ENCODE measurements at regions not wholly inside any gene's neighbourhood (a gene's known extent, or its start where the extent isn't known, plus 50 kb on each side); places are given as distances from the start of the nearest gene placed in this dataset.
"Not testable (repeated sequence)": the region's sequence is repeated elsewhere in the genome, so short reads cannot be mapped to it uniquely, and the experiment has no call there.

DNA sequence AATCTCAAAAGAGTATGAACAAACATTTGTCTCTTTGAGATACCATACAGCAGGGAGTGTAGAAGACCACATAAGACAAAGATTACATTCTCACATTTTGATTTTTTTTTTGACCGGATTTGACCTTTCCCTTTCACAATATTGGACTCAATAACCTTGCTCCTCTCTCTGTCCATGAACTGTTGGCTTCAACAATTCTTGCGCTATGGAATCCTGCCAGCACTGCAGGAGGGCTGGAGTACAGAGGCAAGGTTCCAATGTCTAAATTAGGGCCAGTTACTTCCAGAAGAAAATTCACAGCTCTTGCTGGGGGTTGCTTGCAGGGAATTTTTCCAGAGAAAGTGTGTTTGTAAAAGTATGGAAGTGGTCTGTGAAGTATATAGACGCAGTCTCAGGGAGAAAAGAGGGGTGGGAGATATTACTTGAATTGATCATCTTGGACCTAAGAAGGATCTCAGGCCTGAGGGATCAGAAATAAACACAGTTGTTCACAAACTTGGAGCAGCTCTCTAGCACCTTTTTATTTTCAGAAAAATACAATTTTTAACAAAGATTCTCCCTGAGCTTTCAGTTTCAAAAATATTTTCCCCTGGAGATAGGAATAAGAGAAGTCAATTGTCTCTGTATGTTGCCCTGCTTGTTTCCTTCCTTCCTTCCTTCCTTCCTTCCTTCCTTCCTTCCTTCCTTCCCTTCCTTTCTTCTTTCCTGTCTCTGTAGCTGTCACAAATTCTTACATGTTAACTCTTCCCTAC is 765.9 kb downstream of the BCKDHB start:
- TF ChIP-seq, protein P1, sequence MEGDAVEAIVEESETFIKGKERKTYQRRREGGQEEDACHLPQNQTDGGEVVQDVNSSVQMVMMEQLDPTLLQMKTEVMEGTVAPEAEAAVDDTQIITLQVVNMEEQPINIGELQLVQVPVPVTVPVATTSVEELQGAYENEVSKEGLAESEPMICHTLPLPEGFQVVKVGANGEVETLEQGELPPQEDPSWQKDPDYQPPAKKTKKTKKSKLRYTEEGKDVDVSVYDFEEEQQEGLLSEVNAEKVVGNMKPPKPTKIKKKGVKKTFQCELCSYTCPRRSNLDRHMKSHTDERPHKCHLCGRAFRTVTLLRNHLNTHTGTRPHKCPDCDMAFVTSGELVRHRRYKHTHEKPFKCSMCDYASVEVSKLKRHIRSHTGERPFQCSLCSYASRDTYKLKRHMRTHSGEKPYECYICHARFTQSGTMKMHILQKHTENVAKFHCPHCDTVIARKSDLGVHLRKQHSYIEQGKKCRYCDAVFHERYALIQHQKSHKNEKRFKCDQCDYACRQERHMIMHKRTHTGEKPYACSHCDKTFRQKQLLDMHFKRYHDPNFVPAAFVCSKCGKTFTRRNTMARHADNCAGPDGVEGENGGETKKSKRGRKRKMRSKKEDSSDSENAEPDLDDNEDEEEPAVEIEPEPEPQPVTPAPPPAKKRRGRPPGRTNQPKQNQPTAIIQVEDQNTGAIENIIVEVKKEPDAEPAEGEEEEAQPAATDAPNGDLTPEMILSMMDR (IDR thresholded peaks at IDR 0.05; ENCODE audit: low read depth, low read length), result no peak
- no peaks in the 10 kb centered on the region for H3K9me3 ChIP-seq
- no peaks in the 10 kb centered on the region for H3K4me1 ChIP-seq
- DNase-seq, result no peak
- H3K4me3 ChIP-seq (ENCODE audit: low read depth, low read length), result no peak overlapping the region
- H3K36me3 ChIP-seq, result no peaks in the 10 kb centered on the region
- H3K27me3 ChIP-seq, result no peaks in the 10 kb centered on the region

DNA sequence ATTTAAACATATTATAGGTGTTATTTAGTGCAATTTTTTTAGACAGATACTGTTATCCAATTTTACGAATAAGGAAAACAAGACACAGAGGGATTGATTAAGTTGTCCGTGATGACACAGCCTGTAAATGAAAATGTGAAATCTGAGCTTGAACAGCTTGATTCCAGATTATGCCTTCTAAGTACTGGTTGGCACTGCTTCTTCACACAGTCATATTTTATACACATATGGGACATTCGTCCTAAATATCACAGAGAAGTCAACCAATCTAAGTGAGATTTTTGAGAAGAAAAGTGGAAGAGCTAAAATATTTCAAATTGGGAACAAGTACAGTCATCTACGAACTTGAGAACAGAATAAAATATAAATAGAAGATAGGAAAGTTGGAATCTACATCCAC is 756.3 kb downstream of the BCKDHB start:
- no peaks in the 10 kb centered on the region for H3K4me1 ChIP-seq
- DNase-seq, result no peak
- H3K36me3 ChIP-seq, result no peaks in the 10 kb centered on the region
- TF ChIP-seq, protein P1 (IDR thresholded peaks at IDR 0.05; ENCODE audit: low read depth, low read length), result no peak
- no peak overlapping the region for H3K4me3 ChIP-seq (ENCODE audit: low read depth, low read length)
- no peaks in the 10 kb centered on the region for H3K9me3 ChIP-seq
- H3K27me3 ChIP-seq, result no peaks in the 10 kb centered on the region

DNA sequence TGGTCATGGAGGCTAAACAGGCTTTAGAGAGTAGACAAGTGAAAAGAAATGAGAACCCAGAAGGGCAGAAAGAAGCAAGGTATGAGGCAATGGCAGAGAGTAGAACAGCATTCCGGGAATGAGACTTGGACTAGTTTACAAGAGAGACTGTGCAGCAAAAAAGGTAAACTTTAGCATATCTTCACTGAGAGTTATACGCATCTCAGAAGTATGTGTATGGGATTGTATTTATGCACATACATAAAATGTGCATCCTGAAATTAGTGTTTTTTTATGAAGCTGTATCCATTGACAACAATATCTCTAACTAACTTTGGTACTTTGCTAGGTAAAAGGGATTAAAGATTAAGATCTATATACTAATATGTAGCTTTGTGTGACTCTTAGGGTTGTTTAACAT is 753.6 kb downstream of the BCKDHB start:
- H3K9me3 ChIP-seq, result no peaks in the 10 kb centered on the region
- H3K4me1 ChIP-seq, result no peaks in the 10 kb centered on the region
- no peak for DNase-seq
- no peaks in the 10 kb centered on the region for H3K27me3 ChIP-seq
- no peaks in the 10 kb centered on the region for H3K36me3 ChIP-seq
- TF ChIP-seq, protein P1 (IDR thresholded peaks at IDR 0.05; ENCODE audit: low read depth, low read length), result no peak
- H3K4me3 ChIP-seq (ENCODE audit: low read depth, low read length), result no peak overlapping the region

DNA sequence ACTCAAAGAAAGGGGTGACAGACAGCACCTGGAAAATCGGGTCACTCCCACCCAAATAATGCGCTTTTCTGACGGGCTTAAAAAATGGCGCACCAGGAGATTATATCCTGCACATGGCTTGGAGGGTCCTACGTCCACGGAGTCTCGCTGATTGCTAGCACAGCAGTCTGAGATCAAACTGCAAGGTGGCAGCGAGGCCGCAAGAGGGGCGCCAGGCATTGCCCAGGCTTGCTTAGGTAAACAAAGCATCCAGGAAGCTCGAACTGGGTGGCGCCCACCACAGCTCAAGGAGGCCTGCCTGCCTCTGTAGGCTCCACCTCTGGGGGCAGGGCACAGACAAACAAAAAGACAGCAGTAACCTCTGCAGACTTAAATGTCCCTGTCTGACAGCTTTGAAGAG is 741.5 kb downstream of the BCKDHB start:
- not testable (repeated sequence) for H3K4me3 ChIP-seq (ENCODE audit: low read depth, low read length); DNase-seq; H3K9me3 ChIP-seq; H3K27me3 ChIP-seq; H3K4me1 ChIP-seq; H3K36me3 ChIP-seq

DNA sequence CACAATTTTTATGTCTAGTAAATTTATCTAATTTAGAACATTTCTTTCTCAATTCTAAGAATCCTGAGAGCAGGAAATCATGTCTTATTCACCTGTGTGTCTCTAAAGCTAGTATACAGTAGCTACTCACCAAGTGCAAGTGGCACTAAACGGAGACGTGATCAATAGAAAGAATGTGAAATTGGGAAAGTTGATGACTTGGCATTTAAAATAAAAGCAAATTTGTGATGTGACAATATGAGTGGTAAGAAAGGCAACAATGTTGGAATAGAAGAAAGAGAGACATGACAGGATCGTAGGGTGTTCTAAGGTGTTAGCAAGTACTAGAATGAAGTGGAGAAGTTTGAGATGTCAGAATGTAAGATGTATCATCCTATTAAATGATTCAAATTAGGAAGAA is 725.9 kb downstream of the BCKDHB start:
- no peaks in the 10 kb centered on the region for H3K4me1 ChIP-seq
- H3K4me3 ChIP-seq (ENCODE audit: low read depth, low read length), result no peak overlapping the region
- H3K9me3 ChIP-seq, result no peaks in the 10 kb centered on the region
- DNase-seq, result no peak
- no peaks in the 10 kb centered on the region for H3K27me3 ChIP-seq
- TF ChIP-seq, protein P1 (IDR thresholded peaks at IDR 0.05; ENCODE audit: low read depth, low read length), result no peak
- H3K36me3 ChIP-seq, result no peaks in the 10 kb centered on the region

DNA sequence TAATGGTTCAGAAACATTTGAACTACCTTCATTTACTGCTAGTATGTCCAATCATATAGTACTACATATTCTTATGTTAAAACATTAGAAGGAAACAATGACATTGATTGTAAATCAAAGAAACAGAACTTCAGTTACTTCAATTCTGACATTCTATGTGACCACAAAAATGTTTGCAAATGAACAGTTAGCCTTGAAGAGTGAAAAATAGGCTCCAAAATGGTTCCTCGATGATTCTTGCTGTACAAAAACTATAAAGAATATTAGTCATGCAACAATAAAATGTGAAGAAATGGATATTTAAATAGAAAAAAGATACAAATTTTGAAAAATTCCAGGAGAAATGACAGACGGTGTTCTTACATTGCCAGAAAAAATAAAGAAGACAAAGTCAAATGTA is 686.9 kb downstream of the BCKDHB start:
- H3K4me3 ChIP-seq (ENCODE audit: low read depth, low read length), result no peak overlapping the region
- H3K4me1 ChIP-seq, result no peaks in the 10 kb centered on the region
- no peaks in the 10 kb centered on the region; the same call in 1 of the 2 replicates for H3K9me3 ChIP-seq
- H3K27me3 ChIP-seq, result no peaks in the 10 kb centered on the region
- no peak for DNase-seq
- TF ChIP-seq, protein P1 (IDR thresholded peaks at IDR 0.05; ENCODE audit: low read depth, low read length), result no peak
- no peaks in the 10 kb centered on the region for H3K36me3 ChIP-seq
